ENCODE measurements at regions not wholly inside any gene's neighbourhood (a gene's known extent, or its start where the extent isn't known, plus 50 kb on each side); places are given as distances from the start of the nearest gene placed in this dataset.

- TF ChIP-seq CTCF (IDR thresholded peaks at IDR 0.05) (no peak), POLR2A (IDR thresholded peaks at IDR 0.05) (no peak)
Measured at GRCh38 chr3:162161595-162161994, 665.0 kb downstream of the OTOL1 start.
